SK-N-SH (cell line): ENCODE measurements at regions not wholly inside any gene's neighbourhood (a gene's known extent, or its start where the extent isn't known, plus 50 kb on each side); places are given as distances from the start of the nearest gene placed in this dataset.

ENCODE experiments used
- EZH2phosphoT487 ChIP-seq: fragments of 200-600 bp; sonication (generic); IDR thresholded peaks from 2 replicates; pipeline ENCODE4 v1.6.1; 2017; ENCODE audit warnings: low read depth, mixed run types, mild to moderate bottlenecking, antibody characterized with exemption, moderate library complexity, borderline replicate concordance
- TF ChIP-seq, protein P1 (sequence below): fragments of 200-600 bp; sonication (generic); IDR thresholded peaks from 2 replicates; pipeline ENCODE4 v1.6.1; 2017; ENCODE audit warnings: antibody characterized with exemption, mild to moderate bottlenecking, moderate library complexity

DNA sequence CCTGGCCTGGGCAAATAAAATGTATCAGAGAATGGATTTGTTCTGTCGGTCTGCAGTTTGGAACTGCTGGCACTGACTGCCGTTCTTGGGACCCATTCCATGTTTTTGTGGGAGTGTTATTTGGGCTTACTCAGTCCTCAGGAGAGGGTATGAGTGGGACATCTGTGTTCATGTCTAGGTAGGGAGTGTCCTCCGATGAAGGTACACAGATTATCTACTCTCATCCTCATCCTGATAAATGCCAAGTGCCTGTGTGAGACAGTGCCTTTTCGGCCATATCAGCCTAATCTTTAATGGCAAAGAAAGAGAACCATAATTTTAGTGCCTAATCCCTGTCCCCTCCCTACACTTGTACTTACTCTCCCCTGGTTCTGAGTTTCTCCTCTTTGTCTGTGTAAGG lies 409.4 kb downstream of the REEP3 start:
- TF ChIP-seq, protein P1, sequence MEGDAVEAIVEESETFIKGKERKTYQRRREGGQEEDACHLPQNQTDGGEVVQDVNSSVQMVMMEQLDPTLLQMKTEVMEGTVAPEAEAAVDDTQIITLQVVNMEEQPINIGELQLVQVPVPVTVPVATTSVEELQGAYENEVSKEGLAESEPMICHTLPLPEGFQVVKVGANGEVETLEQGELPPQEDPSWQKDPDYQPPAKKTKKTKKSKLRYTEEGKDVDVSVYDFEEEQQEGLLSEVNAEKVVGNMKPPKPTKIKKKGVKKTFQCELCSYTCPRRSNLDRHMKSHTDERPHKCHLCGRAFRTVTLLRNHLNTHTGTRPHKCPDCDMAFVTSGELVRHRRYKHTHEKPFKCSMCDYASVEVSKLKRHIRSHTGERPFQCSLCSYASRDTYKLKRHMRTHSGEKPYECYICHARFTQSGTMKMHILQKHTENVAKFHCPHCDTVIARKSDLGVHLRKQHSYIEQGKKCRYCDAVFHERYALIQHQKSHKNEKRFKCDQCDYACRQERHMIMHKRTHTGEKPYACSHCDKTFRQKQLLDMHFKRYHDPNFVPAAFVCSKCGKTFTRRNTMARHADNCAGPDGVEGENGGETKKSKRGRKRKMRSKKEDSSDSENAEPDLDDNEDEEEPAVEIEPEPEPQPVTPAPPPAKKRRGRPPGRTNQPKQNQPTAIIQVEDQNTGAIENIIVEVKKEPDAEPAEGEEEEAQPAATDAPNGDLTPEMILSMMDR: no peak
- TF ChIP-seq EZH2phosphoT487: no peak
